Retinal pigment epithelial cell (primary cell): ENCODE measurements at regions not wholly inside any gene's neighbourhood (a gene's known extent, or its start where the extent isn't known, plus 50 kb on each side); places are given as distances from the start of the nearest gene placed in this dataset.

Experiments used
- DNase-seq: peaks from one replicate; pipeline ENCODE4 v3.0.0-alpha.2; 2010; ENCODE audit warnings: low read depth
- H3K4me3 ChIP-seq: 2 replicates; pipeline ENCODE4 v1.5.1; 2011; ENCODE audit warnings: mild to moderate bottlenecking, low read length, control low read depth, moderate library complexity
- TF ChIP-seq, protein P1 (sequence below): conservative IDR thresholded peaks from 2 replicates; pipeline ENCODE4 v1.5.1; 2011; ENCODE audit warnings: low read depth, low read length, control low read depth, inconsistent platforms

DNA sequence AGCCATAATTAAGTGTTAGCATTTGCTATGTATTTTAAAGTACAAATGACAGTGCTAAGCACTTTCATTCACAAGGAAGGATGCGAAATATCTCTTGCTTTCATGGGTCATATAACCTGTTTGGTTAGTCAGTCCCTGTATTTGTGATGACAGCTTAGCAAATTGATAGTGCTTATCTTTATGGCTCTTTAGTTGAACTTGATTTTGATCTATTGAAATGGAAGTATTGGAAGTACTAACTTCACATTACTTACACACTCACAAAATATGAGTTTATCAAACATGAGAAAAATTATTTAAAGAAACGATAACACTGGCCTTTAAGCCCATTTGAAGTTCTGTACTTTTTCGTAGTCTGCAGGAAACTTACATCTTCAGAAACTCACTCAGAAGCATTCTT, 97.4 kb upstream of the NEUROD1 start:
- TF ChIP-seq, protein P1, sequence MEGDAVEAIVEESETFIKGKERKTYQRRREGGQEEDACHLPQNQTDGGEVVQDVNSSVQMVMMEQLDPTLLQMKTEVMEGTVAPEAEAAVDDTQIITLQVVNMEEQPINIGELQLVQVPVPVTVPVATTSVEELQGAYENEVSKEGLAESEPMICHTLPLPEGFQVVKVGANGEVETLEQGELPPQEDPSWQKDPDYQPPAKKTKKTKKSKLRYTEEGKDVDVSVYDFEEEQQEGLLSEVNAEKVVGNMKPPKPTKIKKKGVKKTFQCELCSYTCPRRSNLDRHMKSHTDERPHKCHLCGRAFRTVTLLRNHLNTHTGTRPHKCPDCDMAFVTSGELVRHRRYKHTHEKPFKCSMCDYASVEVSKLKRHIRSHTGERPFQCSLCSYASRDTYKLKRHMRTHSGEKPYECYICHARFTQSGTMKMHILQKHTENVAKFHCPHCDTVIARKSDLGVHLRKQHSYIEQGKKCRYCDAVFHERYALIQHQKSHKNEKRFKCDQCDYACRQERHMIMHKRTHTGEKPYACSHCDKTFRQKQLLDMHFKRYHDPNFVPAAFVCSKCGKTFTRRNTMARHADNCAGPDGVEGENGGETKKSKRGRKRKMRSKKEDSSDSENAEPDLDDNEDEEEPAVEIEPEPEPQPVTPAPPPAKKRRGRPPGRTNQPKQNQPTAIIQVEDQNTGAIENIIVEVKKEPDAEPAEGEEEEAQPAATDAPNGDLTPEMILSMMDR, result no peak
- no peak overlapping the region for H3K4me3 ChIP-seq
- no peak for DNase-seq

DNA sequence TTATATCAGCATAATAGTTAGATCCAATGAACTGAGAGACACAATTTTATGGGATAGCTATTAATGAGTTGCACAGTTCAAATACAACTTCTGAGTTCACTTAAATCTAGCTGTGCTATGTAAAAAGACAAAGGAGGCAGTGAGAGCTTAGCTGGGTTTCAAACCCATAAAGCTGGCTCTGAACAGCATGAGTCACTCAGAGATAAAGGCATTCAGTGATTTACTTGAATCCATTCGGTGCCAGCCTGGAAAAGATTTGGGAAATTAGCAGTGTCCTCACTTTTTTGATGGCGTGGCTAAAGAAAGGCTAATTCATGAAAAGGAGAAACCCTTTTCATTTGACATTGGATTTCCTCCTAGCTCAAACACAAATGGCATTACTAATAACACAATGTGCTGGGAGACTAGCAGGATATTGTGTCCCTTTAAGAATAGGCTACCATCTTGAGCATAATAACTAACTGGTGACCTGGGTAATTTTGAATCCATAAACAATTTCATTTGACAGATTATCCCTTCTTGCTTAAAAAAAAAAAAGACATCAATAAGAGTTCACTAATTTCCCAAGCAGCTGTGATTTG, 98.4 kb upstream of the NEUROD1 start:
- TF ChIP-seq, protein P1, result no peak
- no peak overlapping the region for H3K4me3 ChIP-seq
- no peak for DNase-seq

DNA sequence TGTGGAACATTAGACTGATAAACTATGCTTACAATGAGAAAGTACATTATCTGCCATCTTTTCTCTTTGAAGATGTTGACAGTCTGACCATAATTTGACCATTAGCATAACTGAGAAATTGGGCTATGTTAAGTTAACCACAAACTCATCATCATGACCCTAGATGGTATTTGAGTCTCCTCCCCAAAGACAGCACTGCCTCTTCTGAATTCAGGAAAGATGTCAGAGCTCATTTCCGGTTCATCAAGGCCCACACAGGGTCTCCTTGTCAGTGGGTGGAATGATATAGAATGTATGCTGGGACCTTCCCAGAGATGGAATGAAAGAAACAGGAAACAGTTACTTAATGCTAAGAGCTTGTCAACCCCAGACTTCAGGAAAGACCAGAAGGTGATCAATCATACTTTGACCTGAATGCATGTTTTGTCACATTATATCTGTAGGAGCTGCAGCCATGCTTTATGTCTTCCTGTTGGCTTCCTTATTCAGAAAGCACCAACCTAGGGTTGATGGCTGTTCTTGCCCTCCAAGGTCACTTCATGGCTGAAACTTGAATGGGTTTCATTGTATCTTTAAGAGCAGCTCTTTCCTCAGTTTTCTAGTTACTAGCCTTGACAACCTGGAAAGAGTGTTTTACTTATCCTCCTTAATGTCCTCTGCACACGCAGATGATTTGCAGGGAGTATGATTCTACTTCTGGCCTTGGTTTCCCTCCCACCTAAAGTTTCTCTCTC, 99.1 kb upstream of the NEUROD1 start:
- TF ChIP-seq, protein P1, result no peak
- no peak for DNase-seq
- H3K4me3 ChIP-seq, result no peak overlapping the region

DNA sequence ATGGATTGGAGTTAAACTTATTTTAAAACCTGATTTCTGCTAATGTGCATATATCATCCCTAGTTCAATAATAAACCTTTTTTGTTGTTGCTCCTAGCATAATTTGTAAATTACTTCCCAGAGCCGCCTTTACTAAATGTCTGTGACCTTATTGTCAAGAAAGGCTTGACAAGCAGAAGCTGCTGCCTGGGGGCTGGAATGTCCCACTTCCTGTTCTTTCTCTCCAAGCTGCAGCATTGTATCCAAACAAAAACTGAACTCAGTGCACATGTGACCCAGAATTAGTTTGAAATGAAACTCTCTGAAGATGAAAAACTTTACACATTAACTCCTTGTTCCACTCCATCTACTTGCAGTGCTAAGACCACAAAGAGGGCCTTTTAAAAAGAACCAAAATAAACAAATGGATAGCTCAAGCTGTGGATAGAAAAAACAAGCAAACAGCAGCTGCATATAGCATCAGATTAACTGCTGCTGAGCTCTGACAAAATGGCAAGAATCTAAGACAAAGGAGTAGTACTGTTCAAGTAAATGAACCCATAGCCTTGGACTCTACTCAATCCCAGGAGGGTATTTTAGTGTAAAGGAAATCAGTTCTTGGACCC, 99.8 kb upstream of the NEUROD1 start:
- TF ChIP-seq, protein P1, result no peak
- H3K4me3 ChIP-seq, result no peak overlapping the region
- no peak for DNase-seq

DNA sequence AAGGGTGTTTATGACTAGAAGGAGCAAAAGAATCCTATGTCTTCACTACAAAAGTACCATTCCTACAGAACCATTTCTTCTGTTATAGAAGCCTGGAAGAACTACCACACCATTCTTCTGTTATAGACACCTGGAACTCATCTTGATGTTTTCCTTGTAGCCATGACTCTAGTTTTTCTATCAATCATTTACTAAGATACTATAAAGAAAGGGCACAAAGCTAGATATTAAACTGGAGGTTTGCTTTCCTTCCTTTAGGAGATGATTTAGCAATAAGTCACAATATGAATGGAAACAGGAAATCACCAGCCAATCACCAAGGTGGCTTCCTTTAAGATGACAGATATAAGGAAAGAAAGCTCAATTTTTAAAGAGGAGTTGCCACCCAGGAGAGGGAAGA, 100.3 kb upstream of the NEUROD1 start:
- DNase-seq, result no peak
- no peak overlapping the region for H3K4me3 ChIP-seq
- TF ChIP-seq, protein P1, result no peak

DNA sequence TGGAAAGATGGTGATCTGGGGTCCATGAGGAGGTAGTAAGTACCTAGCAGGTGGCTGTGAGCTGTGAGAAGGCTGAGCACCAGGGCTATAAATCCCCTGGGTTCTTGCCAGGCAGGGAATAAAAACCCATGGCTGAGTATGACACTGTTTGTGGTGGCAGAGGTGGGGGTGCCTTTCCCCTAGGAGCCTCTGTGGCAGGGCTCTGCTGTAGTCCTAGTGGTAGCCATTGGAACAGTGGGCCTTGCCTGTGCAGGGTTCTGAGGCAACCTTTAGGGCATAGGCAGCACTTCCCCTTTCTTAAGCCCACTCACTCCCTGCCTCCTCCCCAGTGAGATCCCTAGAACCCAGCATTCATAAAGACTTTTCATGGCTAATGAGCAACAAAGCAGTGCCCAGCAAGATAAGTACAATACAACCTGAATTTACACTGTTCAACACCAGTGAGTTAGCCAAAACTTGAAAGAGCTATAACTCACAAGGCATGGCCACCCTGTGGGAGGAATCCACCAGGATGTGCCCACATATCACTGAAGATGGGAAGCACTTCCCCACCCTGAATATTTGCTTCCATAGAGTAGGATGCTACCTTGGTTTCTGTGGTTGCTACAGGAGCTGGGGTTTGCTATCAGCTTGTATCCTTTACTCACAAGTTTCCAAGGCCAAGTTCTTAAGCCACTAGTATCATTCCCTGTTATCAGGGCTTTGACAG, 100.9 kb upstream of the NEUROD1 start:
- TF ChIP-seq, protein P1, result no peak
- no peak overlapping the region for H3K4me3 ChIP-seq
- no peak for DNase-seq
